NCI-H2029 (cell line): ENCODE measurements at regions not wholly inside any gene's neighbourhood (a gene's known extent, or its start where the extent isn't known, plus 50 kb on each side); places are given as distances from the start of the nearest gene placed in this dataset.
A peak's percentile ranks its signal among the peaks of the same experiment; 100 is the strongest.

ENCODE experiments used
- DNase-seq: peaks from one replicate; lab custom pipeline; 2025; lab: John Stamatoyannopoulos, UW

GRCh38 chr22:48395201-48395600, 1432.5 kb downstream of the BRD1 start:
- no peak for DNase-seq

- DNase-seq, result no peak
Measured at GRCh38 chr22:48394787-48395186, 1432.9 kb downstream of the BRD1 start.

- DNase-seq, result no peak
Measured at GRCh38 chr22:48393885-48394284, 1433.8 kb downstream of the BRD1 start.

GRCh38 chr22:48393041-48393370, 1434.7 kb downstream of the BRD1 start:
- DNase-seq, result peak; percentile 16

- no peak for DNase-seq
Measured at GRCh38 chr22:48391820-48392219, 1435.9 kb downstream of the BRD1 start.

GRCh38 chr22:48391171-48391711, 1436.4 kb downstream of the BRD1 start:
- no peak for DNase-seq

GRCh38 chr22:48389916-48390315, 1437.8 kb downstream of the BRD1 start:
- no peak for DNase-seq

- no peak for DNase-seq
Measured at GRCh38 chr22:48382197-48382596, 1445.5 kb downstream of the BRD1 start.

- DNase-seq, result no peak
Measured at GRCh38 chr22:48380016-48380665, 1447.5 kb downstream of the BRD1 start.

GRCh38 chr22:48379371-48379770, 1448.3 kb downstream of the BRD1 start:
- DNase-seq, result no peak

- DNase-seq, result no peak
Measured at GRCh38 chr22:48378673-48379072, 1449.0 kb downstream of the BRD1 start.

GRCh38 chr22:48376936-48377712, 1450.5 kb downstream of the BRD1 start:
- DNase-seq, result no peak

- DNase-seq, result no peak
Measured at GRCh38 chr22:48376428-48376827, 1451.2 kb downstream of the BRD1 start.

- no peak for DNase-seq
Measured at GRCh38 chr22:48373626-48374173, 1454.0 kb downstream of the BRD1 start.

- no peak for DNase-seq
Measured at GRCh38 chr22:48372390-48372789, 1455.3 kb downstream of the BRD1 start.

- DNase-seq, result no peak
Measured at GRCh38 chr22:48371391-48371790, 1456.3 kb downstream of the BRD1 start.

- DNase-seq, result no peak
Measured at GRCh38 chr22:48370508-48371325, 1457.0 kb downstream of the BRD1 start.

- DNase-seq, result peak; percentile 8
Measured at GRCh38 chr22:48369789-48370507, 1457.7 kb downstream of the BRD1 start.

- no peak for DNase-seq
Measured at GRCh38 chr22:48368975-48369525, 1458.6 kb downstream of the BRD1 start.

GRCh38 chr22:48367731-48368130, 1459.9 kb downstream of the BRD1 start:
- DNase-seq, result no peak

- no peak for DNase-seq
Measured at GRCh38 chr22:48366591-48366990, 1461.1 kb downstream of the BRD1 start.
